ENCODE measurements at regions not wholly inside any gene's neighbourhood (a gene's known extent, or its start where the extent isn't known, plus 50 kb on each side); places are given as distances from the start of the nearest gene placed in this dataset.

- TF ChIP-seq CTCF (IDR thresholded peaks at IDR 0.05): no peak
- Histone ChIP-seq H3K4me1 (no peaks in the 10 kb centered on the region), H3K27ac (no peak overlapping the region), H3K9me3 (no peaks in the 10 kb centered on the region), H3K36me3 (ENCODE audit: insufficient read depth in 1 of 2, low read depth in 1 of 2) (no peaks in the 10 kb centered on the region), H3K4me3 (no peak overlapping the region), H3K27me3 (ENCODE audit: insufficient read depth in 3 of 3, low read length in 2 of 3) (no peaks in the 10 kb centered on the region)
- ATAC-seq: no peak
- DNase-seq: no peak
- intact Hi-C loops (cut with DNase I): loop anchor here (10.0 kb wide), 1 partner anchor 586 kb away; no protein-coding TSS in a partner anchor
Measured at GRCh38 chr10:61148451-61148850, 204.5 kb upstream of the RHOBTB1 start.

GRCh38 chr10:61142987-61143386 is 199.0 kb upstream of the RHOBTB1 start:
- ATAC-seq (no peak), DNase-seq (no peak)
- Histone ChIP-seq H3K27ac (no peak overlapping the region), H3K27me3 (ENCODE audit: insufficient read depth in 3 of 3, low read length in 2 of 3) (no peaks in the 10 kb centered on the region), H3K36me3 (ENCODE audit: insufficient read depth in 1 of 2, low read depth in 1 of 2) (no peaks in the 10 kb centered on the region), H3K4me1 (peaks cover 3% of the 10 kb centered on the region), H3K9me3 (no peaks in the 10 kb centered on the region), H3K4me3 (no peak overlapping the region)
- intact Hi-C loops (cut with DNase I): loop anchor here (5.0 to 10.0 kb wide), 3 partner anchors 139 to 592 kb away; no protein-coding TSS in a partner anchor
- 95 to 98% (median 96%) methylated on average over 1 of the region's 1 CpG for whole genome bisulfite sequencing, 3 donors
- no peak for TF ChIP-seq CTCF (IDR thresholded peaks at IDR 0.05)

GRCh38 chr10:61140765-61141392 is 196.9 kb upstream of the RHOBTB1 start:
- intact Hi-C loops (cut with DNase I): loop anchor here (1.0 to 10.0 kb wide), 4 partner anchors 141 to 594 kb away; no protein-coding TSS in a partner anchor
- no peak for DNase-seq
- peak overlapping the region; percentile 21 for H3K4me3 ChIP-seq
- H3K27ac ChIP-seq: no peak overlapping the region
- peaks cover 3% of the 10 kb centered on the region for H3K4me1 ChIP-seq
- peak; percentile 85 for TF ChIP-seq CTCF (IDR thresholded peaks at IDR 0.05)
- ATAC-seq: peak; percentile 48 to 85 (median 66)
- H3K36me3 ChIP-seq (ENCODE audit: insufficient read depth in 1 of 2, low read depth in 1 of 2): no peaks in the 10 kb centered on the region
- 14 to 28% (median 18%) methylated on average over 7 of the region's 7 CpGs for WGBS, 3 donors
- no peaks in the 10 kb centered on the region for H3K9me3 ChIP-seq
- H3K27me3 ChIP-seq (ENCODE audit: insufficient read depth in 3 of 3, low read length in 2 of 3): no peaks in the 10 kb centered on the region

- no peak for ATAC-seq
- no peak for TF ChIP-seq CTCF (IDR thresholded peaks at IDR 0.05)
- no peaks in the 10 kb centered on the region for H3K36me3 ChIP-seq (ENCODE audit: insufficient read depth in 1 of 2, low read depth in 1 of 2)
- no peak for DNase-seq
- no peaks in the 10 kb centered on the region for H3K27me3 ChIP-seq (ENCODE audit: insufficient read depth in 3 of 3, low read length in 2 of 3)
- peaks cover 3% of the 10 kb centered on the region for H3K4me1 ChIP-seq
- WGBS, 3 donors: 59 to 75% (median 65%) methylated on average over 4 of the region's 4 CpGs
- intact Hi-C loops (cut with DNase I): no loop called here
- no peaks in the 10 kb centered on the region for H3K9me3 ChIP-seq
- no peak overlapping the region for H3K4me3 ChIP-seq
- no peak overlapping the region for H3K27ac ChIP-seq
Measured at GRCh38 chr10:61139592-61139953, 195.6 kb upstream of the RHOBTB1 start.
